Gastrocnemius medialis (tissue), 4 donors: ENCODE measurements at regions not wholly inside any gene's neighbourhood (a gene's known extent, or its start where the extent isn't known, plus 50 kb on each side); places are given as distances from the start of the nearest gene placed in this dataset.

Experiments used
- CTCF ChIP-seq, 5 experiments: fragments of 450-650 bp in 3 of 5; fragments of 200-600 bp in 2 of 5; sonication (generic) in 2 of 5; IDR thresholded peaks in 4 of 5; conservative IDR thresholded peaks in 1 of 5; 1 replicate in 4 of 5; 2 replicates in 1 of 5; pipeline ENCODE4 v1.5.1; 2016 to 2019; ENCODE audit warnings: antibody characterized with exemption in 5 of 5, mild to moderate bottlenecking in 3 of 5, moderate library complexity in 3 of 5
- POLR2A ChIP-seq, 2 donors: fragments of 450-650 bp; IDR thresholded peaks; one replicate each; pipeline ENCODE4 v1.6.1; 2017; ENCODE audit warnings: antibody characterized with exemption in 2 of 2, mild to moderate bottlenecking in 2 of 2, moderate library complexity in 2 of 2

- TF ChIP-seq POLR2A (IDR thresholded peaks at IDR 0.05) (no peak), CTCF (IDR thresholded peaks at IDR 0.05 in 4 of 5, conservative IDR thresholded peaks at IDR 0.05 in 1 of 5) (no peak)
Observed at GRCh38 chr2:147224070-147224469, 620.8 kb upstream of the ACVR2A start.
